ENCODE measurements at regions not wholly inside any gene's neighbourhood (a gene's known extent, or its start where the extent isn't known, plus 50 kb on each side); places are given as distances from the start of the nearest gene placed in this dataset.

DNA sequence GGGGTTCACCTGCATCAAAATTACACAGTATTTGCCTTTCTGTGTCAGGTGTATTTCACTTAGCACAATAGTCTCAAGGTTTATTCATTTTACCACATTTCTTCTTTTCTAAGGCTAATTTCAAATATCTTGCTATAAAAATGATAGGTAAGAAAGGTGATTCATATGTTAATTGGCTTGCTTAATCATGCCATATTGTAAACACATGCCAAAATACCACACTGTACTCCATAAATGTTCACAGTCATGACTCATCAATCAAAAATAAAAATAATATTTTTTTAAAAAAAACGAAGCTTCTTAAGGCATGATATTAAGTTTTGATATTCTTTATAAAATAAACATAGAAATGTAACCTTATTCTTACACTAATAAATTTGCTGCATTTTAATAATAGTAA lies 947.1 kb downstream of the GRM8 start:
- H3K27me3 ChIP-seq, result no peaks in the 10 kb centered on the region
- no peak for DNase-seq
- no peak for TF ChIP-seq POLR2AphosphoS5 (IDR thresholded peaks at IDR 0.05)
- TF ChIP-seq, protein P1, sequence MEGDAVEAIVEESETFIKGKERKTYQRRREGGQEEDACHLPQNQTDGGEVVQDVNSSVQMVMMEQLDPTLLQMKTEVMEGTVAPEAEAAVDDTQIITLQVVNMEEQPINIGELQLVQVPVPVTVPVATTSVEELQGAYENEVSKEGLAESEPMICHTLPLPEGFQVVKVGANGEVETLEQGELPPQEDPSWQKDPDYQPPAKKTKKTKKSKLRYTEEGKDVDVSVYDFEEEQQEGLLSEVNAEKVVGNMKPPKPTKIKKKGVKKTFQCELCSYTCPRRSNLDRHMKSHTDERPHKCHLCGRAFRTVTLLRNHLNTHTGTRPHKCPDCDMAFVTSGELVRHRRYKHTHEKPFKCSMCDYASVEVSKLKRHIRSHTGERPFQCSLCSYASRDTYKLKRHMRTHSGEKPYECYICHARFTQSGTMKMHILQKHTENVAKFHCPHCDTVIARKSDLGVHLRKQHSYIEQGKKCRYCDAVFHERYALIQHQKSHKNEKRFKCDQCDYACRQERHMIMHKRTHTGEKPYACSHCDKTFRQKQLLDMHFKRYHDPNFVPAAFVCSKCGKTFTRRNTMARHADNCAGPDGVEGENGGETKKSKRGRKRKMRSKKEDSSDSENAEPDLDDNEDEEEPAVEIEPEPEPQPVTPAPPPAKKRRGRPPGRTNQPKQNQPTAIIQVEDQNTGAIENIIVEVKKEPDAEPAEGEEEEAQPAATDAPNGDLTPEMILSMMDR (IDR thresholded peaks at IDR 0.05), result no peak
- no peak for TF ChIP-seq EP300 (IDR thresholded peaks at IDR 0.05)
- TF ChIP-seq POLR2A (IDR thresholded peaks at IDR 0.05), result no peak

DNA sequence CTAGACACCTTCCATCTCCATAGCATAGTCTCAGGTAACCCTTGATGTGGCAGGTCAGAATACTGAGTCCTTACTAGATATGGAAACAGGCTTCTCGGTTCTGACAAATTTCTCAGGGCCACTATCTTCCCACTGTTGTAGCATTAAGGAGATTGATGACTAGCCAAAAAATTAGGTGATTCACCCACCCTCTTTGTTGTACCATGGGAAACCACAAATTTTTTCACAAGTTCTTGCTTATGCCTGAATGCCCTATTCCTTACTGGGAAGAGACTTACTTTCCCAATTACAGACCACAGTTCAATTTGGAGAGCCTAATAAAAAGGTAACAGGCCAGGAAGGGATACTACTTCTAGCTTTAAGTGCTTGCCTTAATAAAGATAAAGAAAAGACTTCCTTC lies 948.8 kb downstream of the GRM8 start:
- no peak overlapping the region for H3K4me3 ChIP-seq
- H3K4me1 ChIP-seq, result no peaks in the 10 kb centered on the region
- H3K9me3 ChIP-seq, result no peaks in the 10 kb centered on the region
- TF ChIP-seq, protein P1 (IDR thresholded peaks at IDR 0.05), result no peak
- TF ChIP-seq POLR2AphosphoS5 (IDR thresholded peaks at IDR 0.05) (no peak), EP300 (IDR thresholded peaks at IDR 0.05) (no peak)
- H3K27me3 ChIP-seq, result no peaks in the 10 kb centered on the region
- DNase-seq (no peak), ATAC-seq (ENCODE audit: low FRiP score in 2 of 2) (no peak)
- H3K27ac ChIP-seq, result no peak overlapping the region
- 89 to 96% methylated on average over 1 of the region's 1 CpG for WGBS, 2 donors
- H3K36me3 ChIP-seq, result no peaks in the 10 kb centered on the region

More for the DNA sequence above, 947.1 kb downstream of the GRM8 start:
- 77 to 79% methylated on average over 1 of the region's 1 CpG for WGBS, 2 donors
- Histone ChIP-seq H3K36me3 (no peaks in the 10 kb centered on the region), H3K27ac (no peak overlapping the region), H3K9me3 (no peaks in the 10 kb centered on the region), H3K4me3 (no peak overlapping the region), H3K4me1 (no peaks in the 10 kb centered on the region)
- no peak for ATAC-seq (ENCODE audit: low FRiP score in 2 of 2)

DNA sequence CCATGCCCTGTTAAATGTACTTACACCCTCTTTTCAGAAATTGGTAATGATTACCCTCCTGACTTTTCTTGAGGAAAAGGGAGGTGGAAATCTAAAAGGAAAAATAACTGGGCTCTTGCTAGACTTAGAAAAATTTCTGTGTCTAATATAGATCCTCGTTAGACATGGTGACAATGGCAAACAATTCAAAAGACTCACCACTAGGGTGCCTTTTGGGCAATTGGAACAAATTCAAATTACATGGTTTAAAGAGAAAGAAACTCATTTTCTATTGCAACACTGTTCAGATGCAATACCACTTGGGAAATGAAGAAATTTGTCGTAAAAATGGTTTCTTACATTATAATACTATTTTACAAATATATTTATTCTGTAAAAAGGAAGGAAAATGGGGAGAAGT lies 950.1 kb downstream of the GRM8 start:
- Histone ChIP-seq H3K4me1 (no peaks in the 10 kb centered on the region), H3K9me3 (no peaks in the 10 kb centered on the region), H3K4me3 (no peak overlapping the region), H3K27me3 (no peaks in the 10 kb centered on the region), H3K27ac (no peak overlapping the region), H3K36me3 (no peaks in the 10 kb centered on the region)
- DNase-seq (no peak), ATAC-seq (ENCODE audit: low FRiP score in 2 of 2) (no peak)
- TF ChIP-seq EP300 (IDR thresholded peaks at IDR 0.05) (no peak), POLR2A (IDR thresholded peaks at IDR 0.05) (no peak), POLR2AphosphoS5 (IDR thresholded peaks at IDR 0.05) (no peak)
- TF ChIP-seq, protein P1 (IDR thresholded peaks at IDR 0.05), result no peak
- 67 to 75% methylated on average over 2 of the region's 2 CpGs for WGBS, 2 donors

DNA sequence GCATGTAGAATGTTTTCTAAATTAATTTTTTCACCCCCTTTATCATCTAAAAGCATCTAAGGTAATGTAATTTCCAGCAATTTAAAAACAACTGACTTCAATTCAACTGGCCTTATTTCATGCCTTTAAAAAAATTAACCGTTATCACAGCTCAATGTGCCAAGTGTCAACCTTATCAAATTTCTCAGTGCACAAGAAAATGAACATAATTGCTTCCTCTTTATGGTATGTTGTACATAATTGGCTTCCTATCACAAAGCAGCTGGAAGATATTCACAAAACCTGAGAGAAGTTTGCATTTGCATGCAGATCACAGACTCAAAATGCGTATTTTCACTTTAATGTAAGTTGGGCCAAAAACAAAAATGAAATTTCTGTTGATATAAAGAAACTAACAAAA lies 966.4 kb downstream of the GRM8 start:
- Histone ChIP-seq H3K27ac (no peak overlapping the region), H3K4me3 (no peak overlapping the region), H3K27me3 (no peaks in the 10 kb centered on the region), H3K9me3 (no peaks in the 10 kb centered on the region), H3K36me3 (no peaks in the 10 kb centered on the region), H3K4me1 (no peaks in the 10 kb centered on the region)
- DNase-seq (no peak), ATAC-seq (ENCODE audit: low FRiP score in 2 of 2) (no peak)
- TF ChIP-seq, protein P1 (IDR thresholded peaks at IDR 0.05), result no peak
- TF ChIP-seq POLR2A (IDR thresholded peaks at IDR 0.05), result no peak
- WGBS, 2 donors, result 83 to 85% methylated on average over 2 of the region's 2 CpGs

DNA sequence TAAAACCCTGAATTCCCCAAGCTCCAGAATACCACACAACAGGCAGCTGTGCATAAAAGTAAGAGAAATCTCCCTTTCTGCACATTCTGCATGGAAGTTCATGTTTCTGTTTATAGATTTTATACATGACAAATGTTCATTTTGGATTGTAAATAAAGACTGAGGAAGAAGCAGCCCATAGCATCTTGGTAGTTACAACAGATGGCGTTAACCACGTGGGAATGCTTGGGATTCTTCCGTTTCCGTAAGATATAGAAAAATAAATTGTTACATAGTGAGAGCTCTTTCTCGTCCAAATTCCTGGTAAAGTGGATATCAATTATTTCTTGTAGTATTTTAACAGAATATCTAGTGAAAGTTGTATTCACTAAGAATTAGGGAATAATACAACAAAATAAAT lies 1016.5 kb downstream of the GRM8 start:
- H3K4me1 ChIP-seq, result no peaks in the 10 kb centered on the region
- 75 to 82% methylated on average over 5 of the region's 5 CpGs for WGBS, 2 donors

More for the DNA sequence above, 1016.5 kb downstream of the GRM8 start:
- DNase-seq, result no peak
- ATAC-seq (ENCODE audit: low FRiP score in 2 of 2), result no peak
- Histone ChIP-seq H3K9me3 (no peaks in the 10 kb centered on the region), H3K27me3 (no peaks in the 10 kb centered on the region), H3K4me3 (no peak overlapping the region), H3K27ac (no peak overlapping the region), H3K36me3 (no peaks in the 10 kb centered on the region)
- TF ChIP-seq POLR2A (IDR thresholded peaks at IDR 0.05) (no peak), EP300 (IDR thresholded peaks at IDR 0.05) (no peak), POLR2AphosphoS5 (IDR thresholded peaks at IDR 0.05) (no peak)
- TF ChIP-seq, protein P1 (IDR thresholded peaks at IDR 0.05), result no peak
